ENCODE measurements at regions not wholly inside any gene's neighbourhood (a gene's known extent, or its start where the extent isn't known, plus 50 kb on each side); places are given as distances from the start of the nearest gene placed in this dataset.

GRCh38 chr12:113762882-113763816 lies 203.0 kb downstream of the RBM19 start:
- TF ChIP-seq CTCF (IDR thresholded peaks at IDR 0.05) (no peak), POLR2A (IDR thresholded peaks at IDR 0.05) (no peak)
